H9 (cell line): ENCODE measurements at regions not wholly inside any gene's neighbourhood (a gene's known extent, or its start where the extent isn't known, plus 50 kb on each side); places are given as distances from the start of the nearest gene placed in this dataset.

Experiments
- DNase-seq: peaks from one replicate; pipeline ENCODE4 v3.0.0-alpha.2; 2017
- H2AFZ ChIP-seq: one replicate; pipeline ENCODE4 v1.6.1; 2013; ENCODE audit warnings: mild to moderate bottlenecking, low read length, control low read depth, moderate library complexity
- H2AK5ac ChIP-seq: 2 replicates; pipeline ENCODE4 v1.6.1; 2013; ENCODE audit warnings: low read length, control low read depth, mixed read lengths; ENCODE audit not compliant: insufficient read length
- H2BK120ac ChIP-seq: one replicate; pipeline ENCODE4 v1.6.1; 2013; ENCODE audit warnings: low read depth, mild to moderate bottlenecking, low read length, control low read depth, inconsistent platforms; ENCODE audit not compliant: poor library complexity, severe bottlenecking
- H2BK12ac ChIP-seq: 2 replicates; pipeline ENCODE4 v1.6.1; 2013; ENCODE audit warnings: low read length, control low read depth, mixed read lengths, low read depth; ENCODE audit not compliant: insufficient read length
- H2BK15ac ChIP-seq: 2 replicates; pipeline ENCODE4 v1.6.1; 2013; ENCODE audit warnings: low read depth, low read length, control low read depth
- H2BK20ac ChIP-seq: one replicate; pipeline ENCODE4 v1.6.1; 2013; ENCODE audit warnings: low read depth, mild to moderate bottlenecking, low read length, control low read depth, inconsistent platforms; ENCODE audit not compliant: poor library complexity, severe bottlenecking
- H2BK5ac ChIP-seq: 2 replicates; pipeline ENCODE4 v1.6.1; 2013; ENCODE audit warnings: low read length, control low read depth, mixed read lengths; ENCODE audit not compliant: insufficient read length
- H3K14ac ChIP-seq: 2 replicates; pipeline ENCODE4 v1.6.1; 2013; ENCODE audit warnings: low read length, control low read depth; ENCODE audit not compliant: insufficient read depth
- H3K18ac ChIP-seq: 2 replicates; pipeline ENCODE4 v1.6.1; 2013; ENCODE audit warnings: low read depth, mild to moderate bottlenecking, mixed read lengths, low read length, control low read depth; ENCODE audit not compliant: insufficient read length
- H3K23ac ChIP-seq: 2 replicates; pipeline ENCODE4 v1.6.1; 2013; ENCODE audit warnings: low read length, control low read depth, mixed read lengths, low read depth; ENCODE audit not compliant: insufficient read length
- H3K23me2 ChIP-seq: 2 replicates; pipeline ENCODE4 v1.6.1; 2013; ENCODE audit warnings: low read depth, mild to moderate bottlenecking, mixed read lengths, low read length, control low read depth; ENCODE audit not compliant: insufficient read length, poor library complexity, severe bottlenecking
- H3K27ac ChIP-seq: 2 replicates; pipeline ENCODE4 v1.5.1; 2013; ENCODE audit warnings: low read length, control low read depth, mixed read lengths, low read depth; ENCODE audit not compliant: insufficient read length
- H3K27me3 ChIP-seq: 2 replicates; pipeline ENCODE4 v1.6.1; 2013; ENCODE audit warnings: low read length, control low read depth, inconsistent platforms; ENCODE audit not compliant: insufficient read depth
- H3K4ac ChIP-seq: 2 replicates; pipeline ENCODE4 v1.6.1; 2013; ENCODE audit warnings: low read depth, mild to moderate bottlenecking, control low read depth, inconsistent platforms, low read length, moderate library complexity
- H3K4me1 ChIP-seq: 2 replicates; pipeline ENCODE4 v1.6.1; 2013; ENCODE audit warnings: low read length, control low read depth, inconsistent platforms; ENCODE audit not compliant: insufficient read depth
- H3K4me2 ChIP-seq: 2 replicates; pipeline ENCODE4 v1.6.1; 2013; ENCODE audit warnings: low read length, control low read depth, mixed read lengths; ENCODE audit not compliant: insufficient read length, insufficient read depth
- H3K56ac ChIP-seq: 2 replicates; pipeline ENCODE4 v1.6.1; 2013; ENCODE audit warnings: low read depth, mild to moderate bottlenecking, mixed read lengths, low read length, control low read depth; ENCODE audit not compliant: insufficient read length
- H3K79me1 ChIP-seq: 2 replicates; pipeline ENCODE4 v1.6.1; 2013; ENCODE audit warnings: low read depth, mild to moderate bottlenecking, moderate library complexity, low read length, control low read depth, inconsistent platforms; ENCODE audit not compliant: insufficient read depth, poor library complexity, severe bottlenecking
- H3K79me2 ChIP-seq: 2 replicates; pipeline ENCODE4 v1.6.1; 2013; ENCODE audit warnings: low read length, control low read depth, inconsistent platforms; ENCODE audit not compliant: insufficient read depth
- H3K9ac ChIP-seq: 2 replicates; pipeline ENCODE4 v1.6.1; 2013; ENCODE audit warnings: low read length, control low read depth, mixed read lengths; ENCODE audit not compliant: insufficient read length; ENCODE audit errors: extremely low read depth
- H3K9me3 ChIP-seq: one replicate; pipeline ENCODE4 v1.6.1; 2013; ENCODE audit warnings: low read depth, low read length, inconsistent platforms; ENCODE audit not compliant: control insufficient read depth
- H3T11ph ChIP-seq: one replicate; pipeline ENCODE4 v1.6.1; 2013; ENCODE audit warnings: mild to moderate bottlenecking, low read length, control low read depth, inconsistent platforms
- H4K20me1 ChIP-seq: one replicate; pipeline ENCODE4 v1.6.1; 2013; ENCODE audit not compliant: control insufficient read depth, insufficient read length, insufficient read depth
- H4K5ac ChIP-seq: 2 replicates; pipeline ENCODE4 v1.6.1; 2013; ENCODE audit warnings: low read depth, mild to moderate bottlenecking, mixed read lengths, low read length, control low read depth; ENCODE audit not compliant: insufficient read length
- H4K8ac ChIP-seq: replicated peaks from 2 replicates; pipeline ENCODE4 v1.6.1; 2013; ENCODE audit warnings: low read length, control low read depth, mixed read lengths, low read depth; ENCODE audit not compliant: insufficient read length
- H4K91ac ChIP-seq: 2 replicates; pipeline ENCODE4 v1.6.1; 2013; ENCODE audit warnings: low read depth, mild to moderate bottlenecking, moderate library complexity, mixed read lengths, low read length, control low read depth; ENCODE audit not compliant: insufficient read length
- H3K27ac Mint-ChIP-seq, 3 experiments: 2 replicates in 2 of 3; 3 replicates in 1 of 3; pipeline ENCODE4 v1.8.0; 2020 to 2021; ENCODE audit warnings: mixed read lengths in 3 of 3, mild to moderate bottlenecking in 1 of 3, moderate library complexity in 1 of 3
- H3K27me3 Mint-ChIP-seq: 2 replicates; pipeline ENCODE4 v1.8.0; 2021; ENCODE audit warnings: low read depth, mild to moderate bottlenecking, moderate library complexity, mixed read lengths
- H3K36me3 Mint-ChIP-seq, 3 experiments: 2 replicates in 2 of 3; 3 replicates in 1 of 3; pipeline ENCODE4 v1.8.0; 2020 to 2021; ENCODE audit warnings: low read depth in 3 of 3, mixed read lengths in 3 of 3; ENCODE audit not compliant: insufficient read depth in 1 of 3
- H3K4me1 Mint-ChIP-seq, 2 experiments: 2 replicates each; pipeline ENCODE4 v1.8.0; 2020; ENCODE audit warnings: mixed read lengths in 2 of 2
- H3K4me3 Mint-ChIP-seq, 2 experiments: 2 replicates in 1 of 2; 3 replicates in 1 of 2; pipeline ENCODE4 v1.8.0; 2020 to 2021; ENCODE audit warnings: mild to moderate bottlenecking in 2 of 2, mixed read lengths in 2 of 2, moderate library complexity in 1 of 2
- H3K9me3 Mint-ChIP-seq, 2 experiments: 2 replicates in 1 of 2; 3 replicates in 1 of 2; pipeline ENCODE4 v1.8.0; 2020; ENCODE audit warnings: mild to moderate bottlenecking in 2 of 2, mixed read lengths in 2 of 2, moderate library complexity in 1 of 2
- WGBS: extraction: QIAGEN DNeasy Blood & Tissue Kit; methylation state at CpG from one replicate; pipeline ENCODE4 v1.1.7; 2013; ENCODE audit warnings: missing lambda C conversion rate, low lambda C conversion rate, mixed read lengths; ENCODE audit not compliant: insufficient read length; ENCODE audit errors: extremely low coverage; 5-methylcytosine and 5-hydroxymethylcytosine counted together
- TF ChIP-seq, protein P1 (sequence below): fragments of 200-600 bp; sonication (generic); conservative IDR thresholded peaks from 3 replicates; pipeline ENCODE4 v1.8.0; 2021; ENCODE audit warnings: antibody characterized with exemption, mild to moderate bottlenecking

DNA sequence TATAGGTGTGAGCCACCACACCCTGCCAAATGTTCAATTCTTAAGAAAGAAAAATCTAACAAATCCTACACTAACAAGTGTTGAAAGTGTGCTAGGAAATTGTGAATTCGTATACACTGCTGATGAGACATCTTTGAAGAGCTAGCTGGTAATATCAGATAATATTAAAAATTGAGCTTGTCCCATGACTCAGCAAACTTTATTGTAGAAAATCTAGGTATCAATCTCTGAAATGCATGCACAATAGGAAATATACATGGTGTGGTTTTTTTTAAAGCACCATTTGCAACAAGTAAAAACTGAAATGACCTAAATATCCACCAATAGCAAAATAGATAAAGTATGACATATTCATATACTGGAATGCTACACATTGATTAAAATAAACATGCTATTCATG is 110.1 kb upstream of the NXT1 start:
- peaks cover 0 to 10% of the 10 kb centered on the region in 2 experiments; a peak in 4 of 5 replicates for H3K9me3 Mint-ChIP-seq
- no peaks in the 10 kb centered on the region for H3K4me1 ChIP-seq

More for the DNA sequence above, 110.1 kb upstream of the NXT1 start:
- no peak overlapping the region for H3K27ac Mint-ChIP-seq
- Histone ChIP-seq H4K20me1 (no peaks in the 10 kb centered on the region), H2AFZ (no peak overlapping the region), H2BK12ac (no peak overlapping the region), H3T11ph (no peak overlapping the region), H4K5ac (no peak overlapping the region), H3K27me3 (no peaks in the 10 kb centered on the region), H2BK20ac (no peak overlapping the region), H2BK120ac (no peak overlapping the region), H3K9ac (no peak overlapping the region), H3K14ac (no peak overlapping the region), H3K23me2 (no peaks in the 10 kb centered on the region), H3K79me2 (no peaks in the 10 kb centered on the region), H3K79me1 (no peaks in the 10 kb centered on the region), H3K18ac (no peak overlapping the region), H3K9me3 (no peaks in the 10 kb centered on the region), H2BK5ac (no peak overlapping the region), H4K91ac (no peak overlapping the region), H3K23ac (no peak overlapping the region), H4K8ac (no peak overlapping the region), H3K27ac (no peak overlapping the region), H3K56ac (no peak overlapping the region), H2AK5ac (no peak overlapping the region), H3K4ac (no peak overlapping the region), H2BK15ac (no peak overlapping the region), H3K4me2 (no peak overlapping the region)
- no peaks in the 10 kb centered on the region for H3K4me1 Mint-ChIP-seq
- TF ChIP-seq, protein P1, sequence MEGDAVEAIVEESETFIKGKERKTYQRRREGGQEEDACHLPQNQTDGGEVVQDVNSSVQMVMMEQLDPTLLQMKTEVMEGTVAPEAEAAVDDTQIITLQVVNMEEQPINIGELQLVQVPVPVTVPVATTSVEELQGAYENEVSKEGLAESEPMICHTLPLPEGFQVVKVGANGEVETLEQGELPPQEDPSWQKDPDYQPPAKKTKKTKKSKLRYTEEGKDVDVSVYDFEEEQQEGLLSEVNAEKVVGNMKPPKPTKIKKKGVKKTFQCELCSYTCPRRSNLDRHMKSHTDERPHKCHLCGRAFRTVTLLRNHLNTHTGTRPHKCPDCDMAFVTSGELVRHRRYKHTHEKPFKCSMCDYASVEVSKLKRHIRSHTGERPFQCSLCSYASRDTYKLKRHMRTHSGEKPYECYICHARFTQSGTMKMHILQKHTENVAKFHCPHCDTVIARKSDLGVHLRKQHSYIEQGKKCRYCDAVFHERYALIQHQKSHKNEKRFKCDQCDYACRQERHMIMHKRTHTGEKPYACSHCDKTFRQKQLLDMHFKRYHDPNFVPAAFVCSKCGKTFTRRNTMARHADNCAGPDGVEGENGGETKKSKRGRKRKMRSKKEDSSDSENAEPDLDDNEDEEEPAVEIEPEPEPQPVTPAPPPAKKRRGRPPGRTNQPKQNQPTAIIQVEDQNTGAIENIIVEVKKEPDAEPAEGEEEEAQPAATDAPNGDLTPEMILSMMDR: no peak
- H3K36me3 Mint-ChIP-seq: peaks cover 0 to 2% (median 0%) of the 10 kb centered on the region in 3 experiments; a peak in 2 of 7 replicates
- no peak overlapping the region for H3K4me3 Mint-ChIP-seq
- no peak for DNase-seq
- no CpG with 5 or more reads among the region's 1 CpG for WGBS
- H3K27me3 Mint-ChIP-seq: peaks cover 30% of the 10 kb centered on the region
